Testis (tissue), 2 donors: ENCODE measurements at regions not wholly inside any gene's neighbourhood (a gene's known extent, or its start where the extent isn't known, plus 50 kb on each side); places are given as distances from the start of the nearest gene placed in this dataset.

Source experiments
- POLR2A ChIP-seq: fragments of 450-650 bp; IDR thresholded peaks from one replicate; pipeline ENCODE4 v1.6.1; 2017; ENCODE audit warnings: antibody characterized with exemption, mild to moderate bottlenecking, moderate library complexity
- TF ChIP-seq, protein P1 (sequence below), 3 experiments: fragments of 450-650 bp in 2 of 3; fragments of 200-600 bp in 1 of 3; sonication (generic) in 1 of 3; IDR thresholded peaks; one replicate each; pipeline ENCODE4 v1.5.1; 2016 to 2019; ENCODE audit warnings: antibody characterized with exemption in 3 of 3, mild to moderate bottlenecking in 2 of 3, moderate library complexity in 1 of 3

- TF ChIP-seq POLR2A: no peak
- TF ChIP-seq, protein P1, sequence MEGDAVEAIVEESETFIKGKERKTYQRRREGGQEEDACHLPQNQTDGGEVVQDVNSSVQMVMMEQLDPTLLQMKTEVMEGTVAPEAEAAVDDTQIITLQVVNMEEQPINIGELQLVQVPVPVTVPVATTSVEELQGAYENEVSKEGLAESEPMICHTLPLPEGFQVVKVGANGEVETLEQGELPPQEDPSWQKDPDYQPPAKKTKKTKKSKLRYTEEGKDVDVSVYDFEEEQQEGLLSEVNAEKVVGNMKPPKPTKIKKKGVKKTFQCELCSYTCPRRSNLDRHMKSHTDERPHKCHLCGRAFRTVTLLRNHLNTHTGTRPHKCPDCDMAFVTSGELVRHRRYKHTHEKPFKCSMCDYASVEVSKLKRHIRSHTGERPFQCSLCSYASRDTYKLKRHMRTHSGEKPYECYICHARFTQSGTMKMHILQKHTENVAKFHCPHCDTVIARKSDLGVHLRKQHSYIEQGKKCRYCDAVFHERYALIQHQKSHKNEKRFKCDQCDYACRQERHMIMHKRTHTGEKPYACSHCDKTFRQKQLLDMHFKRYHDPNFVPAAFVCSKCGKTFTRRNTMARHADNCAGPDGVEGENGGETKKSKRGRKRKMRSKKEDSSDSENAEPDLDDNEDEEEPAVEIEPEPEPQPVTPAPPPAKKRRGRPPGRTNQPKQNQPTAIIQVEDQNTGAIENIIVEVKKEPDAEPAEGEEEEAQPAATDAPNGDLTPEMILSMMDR (IDR thresholded peaks at IDR 0.05): no peak
Measured at GRCh38 chr14:81591266-81591665, 57.6 kb upstream of the SEL1L start.
